DMS53 (cell line): ENCODE measurements at regions not wholly inside any gene's neighbourhood (a gene's known extent, or its start where the extent isn't known, plus 50 kb on each side); places are given as distances from the start of the nearest gene placed in this dataset.

Experiments
- DNase-seq: peaks from one replicate; lab custom pipeline; 2025; lab: John Stamatoyannopoulos, UW

DNA sequence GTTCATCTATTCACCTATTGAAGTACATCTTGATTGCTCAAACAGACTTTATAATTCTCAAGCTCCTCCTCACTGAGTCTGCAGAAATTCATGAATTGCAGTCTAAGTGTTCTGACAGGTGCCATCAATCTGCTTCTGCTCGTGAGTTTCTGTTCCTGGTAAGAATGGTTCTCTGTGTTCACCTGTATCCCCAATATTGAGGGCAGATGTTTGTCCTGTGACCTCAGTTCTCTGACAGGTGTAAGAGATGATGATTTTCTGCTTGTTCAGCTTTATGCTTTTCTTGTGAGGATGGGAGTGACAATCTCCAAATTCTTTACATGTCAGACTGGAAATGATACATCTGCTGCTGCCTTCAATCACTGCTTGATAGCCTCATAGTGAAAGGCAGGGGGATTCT, 736.9 kb upstream of the COBL start:
- DNase-seq, result no peak

DNA sequence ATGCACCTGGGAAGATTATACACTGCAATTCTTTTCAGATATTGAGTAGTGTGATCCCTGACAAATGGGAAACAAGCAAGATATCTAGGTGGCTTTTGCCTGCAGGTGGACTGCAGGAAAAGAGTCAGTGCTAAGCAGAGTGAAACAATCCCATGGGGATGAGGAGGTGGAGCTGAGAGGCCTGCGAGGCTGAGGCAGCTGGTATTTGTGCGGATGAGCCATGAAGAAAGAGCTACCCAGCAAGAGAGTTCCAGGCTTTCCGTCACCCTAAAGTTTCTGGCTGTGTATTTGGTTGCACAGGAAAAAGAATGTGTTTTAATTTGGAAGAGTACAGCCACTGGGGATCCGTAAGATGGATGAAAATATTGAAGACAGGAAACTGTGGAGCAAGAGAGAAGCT, 714.1 kb upstream of the COBL start:
- DNase-seq, result no peak

DNA sequence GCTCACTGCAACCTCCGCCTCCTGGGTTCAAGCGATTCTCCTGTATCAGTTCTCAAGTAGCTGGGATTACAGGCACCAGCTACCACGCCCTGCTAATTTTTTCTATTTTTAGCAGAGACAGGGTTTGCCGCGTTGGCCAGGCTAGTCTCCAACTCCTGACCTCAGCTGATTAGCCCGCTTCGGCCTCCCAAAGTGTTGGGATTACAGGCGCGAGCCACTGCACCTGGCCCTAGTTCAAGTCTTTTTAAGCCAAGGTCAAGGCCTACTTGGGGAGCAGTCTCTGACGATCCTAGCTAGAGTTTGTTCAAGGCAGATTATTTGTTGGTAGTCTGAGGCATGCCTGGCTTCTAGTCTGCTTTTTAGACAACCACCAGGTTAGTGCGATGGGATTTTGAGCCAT, 709.5 kb upstream of the COBL start:
- DNase-seq, result no peak

- no peak for DNase-seq
Measured at GRCh38 chr7:52021343-52021742, 704.7 kb upstream of the COBL start.

DNA sequence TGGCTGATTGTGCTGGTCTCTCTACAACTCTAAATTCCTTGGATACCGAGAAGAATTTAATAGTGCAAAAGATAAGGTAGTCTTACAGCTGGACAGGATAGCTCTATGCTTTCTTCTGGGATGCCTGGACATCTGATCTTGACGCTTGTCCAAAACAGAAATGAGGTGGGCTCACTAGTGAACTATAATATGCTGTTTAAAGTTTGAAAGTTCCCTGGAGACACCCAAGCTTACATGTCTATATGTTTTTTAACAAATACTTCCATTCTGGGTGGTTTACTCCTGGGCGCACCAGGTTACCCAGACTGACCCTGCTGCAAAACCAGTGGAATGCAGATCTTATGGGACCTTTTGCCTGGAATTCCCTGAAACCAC, 702.1 kb upstream of the COBL start:
- DNase-seq, result no peak

GRCh38 chr7:52017802-52018679, 701.4 kb upstream of the COBL start:
- DNase-seq, result peak; percentile 86

DNA sequence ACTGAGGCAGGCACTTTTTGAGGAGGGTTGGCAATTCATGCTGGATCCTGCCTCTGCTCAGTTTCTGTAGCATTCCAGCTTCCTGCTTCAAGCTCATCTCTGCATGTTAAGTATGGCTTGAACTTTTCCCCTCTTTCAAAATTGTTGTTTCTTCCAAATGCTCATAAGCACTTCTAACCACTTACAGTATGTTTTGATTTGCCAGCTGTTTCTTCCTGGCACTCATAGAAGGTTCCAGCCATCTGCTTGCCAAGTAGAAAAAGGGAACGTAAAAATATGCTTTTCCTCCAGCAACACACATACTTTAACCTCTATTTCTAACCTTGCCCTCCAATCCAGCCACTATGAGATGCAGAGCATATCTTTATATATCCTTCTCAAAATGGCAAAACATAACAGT, 692.6 kb upstream of the COBL start:
- DNase-seq, result no peak

- DNase-seq, result no peak
Measured at GRCh38 chr7:52006674-52007073, 690.1 kb upstream of the COBL start.

- no peak for DNase-seq
Measured at GRCh38 chr7:52005613-52006012, 689.0 kb upstream of the COBL start.

- DNase-seq, result no peak
Measured at GRCh38 chr7:51995596-51996179, 679.1 kb upstream of the COBL start.

DNA sequence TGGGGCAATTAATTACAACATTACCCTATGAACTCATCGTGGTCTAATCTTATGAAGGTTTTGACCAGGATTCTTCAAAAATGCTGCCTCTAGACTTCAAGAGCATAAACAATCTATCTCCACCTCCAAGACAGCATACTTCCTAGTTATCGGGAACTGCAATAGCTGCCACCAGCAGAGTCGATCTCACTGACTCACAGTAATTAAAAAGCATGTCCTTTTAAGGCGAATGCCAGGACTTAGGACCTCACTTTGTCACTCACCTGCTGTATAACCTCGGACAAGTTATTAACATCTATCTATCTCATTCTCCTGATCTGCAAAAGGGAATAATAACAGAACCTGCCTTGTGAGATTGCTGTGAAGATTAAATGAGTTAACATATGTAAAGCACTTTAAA, 666.0 kb upstream of the COBL start:
- no peak for DNase-seq

DNA sequence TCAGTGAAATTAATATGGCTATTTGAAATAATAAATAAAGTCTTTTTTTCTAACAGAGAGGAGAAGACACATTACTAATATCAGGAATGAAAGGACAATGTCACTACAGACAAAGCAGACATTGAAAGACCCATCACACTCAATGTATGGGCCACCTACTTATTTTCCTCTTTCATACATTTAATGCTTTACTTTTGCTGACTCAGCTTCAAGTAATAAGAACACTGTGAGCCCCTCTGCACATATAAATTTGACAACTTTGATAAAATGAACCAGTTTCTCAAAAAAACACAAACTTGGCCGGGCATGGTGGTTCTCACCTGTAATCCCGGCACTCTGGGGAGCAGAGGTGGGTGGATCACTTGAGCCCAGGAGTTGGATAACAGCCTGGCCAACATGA, 664.2 kb upstream of the COBL start:
- DNase-seq, result no peak

GRCh38 chr7:51980313-51980712, 663.7 kb upstream of the COBL start:
- no peak for DNase-seq

DNA sequence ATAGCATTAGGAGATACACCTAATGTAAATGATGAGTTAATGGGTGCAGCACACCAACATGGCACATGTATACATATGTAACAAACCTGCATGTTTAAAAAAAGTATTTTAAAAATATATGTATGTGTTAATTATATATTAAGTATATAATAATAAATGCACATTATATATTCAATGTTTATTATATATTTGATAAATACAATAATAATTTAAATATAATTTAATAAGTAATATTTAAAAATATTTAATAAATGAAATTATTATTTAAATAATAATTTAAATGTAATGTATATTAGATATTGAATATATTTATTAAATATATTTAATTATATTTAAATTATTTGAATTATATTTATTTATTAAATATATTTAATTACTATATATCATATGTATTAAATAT, 661.3 kb upstream of the COBL start:
- DNase-seq, result no peak

- DNase-seq, result no peak
Measured at GRCh38 chr7:51973939-51974338, 657.3 kb upstream of the COBL start.

DNA sequence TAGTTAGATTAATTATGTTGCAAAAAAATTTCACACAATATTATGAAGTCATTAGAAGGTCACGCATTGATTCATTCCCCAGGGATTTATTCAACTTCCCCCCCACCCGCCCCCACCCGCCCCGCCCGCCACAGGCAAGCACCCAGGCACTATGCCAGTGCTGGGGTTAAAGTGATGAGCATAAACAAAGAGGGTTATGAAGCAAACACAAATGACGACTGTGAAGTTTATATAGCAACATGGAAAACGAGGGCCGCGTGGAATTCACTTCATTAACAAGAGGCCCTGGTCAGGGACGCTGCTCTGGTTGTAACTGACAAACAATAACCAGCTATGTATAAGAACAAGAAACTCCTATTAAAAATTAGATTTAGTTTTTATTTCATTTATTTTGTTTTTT, 656.5 kb upstream of the COBL start:
- DNase-seq, result no peak

DNA sequence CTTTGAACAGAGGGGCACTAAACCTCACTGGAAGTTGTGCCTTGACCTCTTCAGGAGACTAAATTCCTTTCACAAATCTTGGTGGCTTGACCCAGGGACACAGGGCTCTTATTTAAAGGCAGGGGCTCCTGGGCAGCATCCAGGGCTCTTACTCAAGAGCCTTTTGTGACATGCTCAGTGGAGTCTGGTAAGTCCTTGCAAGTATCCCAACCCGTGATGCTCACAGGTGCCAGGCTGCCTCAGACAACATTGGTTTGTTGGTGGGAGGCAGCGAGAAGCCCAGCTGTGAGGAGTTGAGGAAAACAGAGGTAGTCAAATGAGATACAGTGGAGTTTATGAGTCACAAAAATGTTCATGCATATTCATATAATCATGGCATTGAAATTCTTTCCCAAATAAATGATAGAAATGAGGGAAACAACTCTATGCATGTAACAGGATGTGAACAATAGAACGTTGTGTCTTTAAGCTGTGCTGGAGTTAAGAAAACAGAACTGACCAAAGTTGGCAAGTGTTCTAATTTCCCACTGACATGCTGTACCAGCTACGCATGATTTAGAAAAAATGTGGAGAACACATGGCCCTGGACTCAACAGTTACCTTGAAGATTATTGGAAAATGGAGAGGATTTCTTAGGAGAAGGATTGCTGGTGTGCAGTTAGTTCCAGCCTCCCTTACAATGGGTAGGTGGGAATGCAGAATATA, 654.5 kb upstream of the COBL start:
- DNase-seq, result no peak

GRCh38 chr7:51968461-51968860, 651.9 kb upstream of the COBL start:
- no peak for DNase-seq

DNA sequence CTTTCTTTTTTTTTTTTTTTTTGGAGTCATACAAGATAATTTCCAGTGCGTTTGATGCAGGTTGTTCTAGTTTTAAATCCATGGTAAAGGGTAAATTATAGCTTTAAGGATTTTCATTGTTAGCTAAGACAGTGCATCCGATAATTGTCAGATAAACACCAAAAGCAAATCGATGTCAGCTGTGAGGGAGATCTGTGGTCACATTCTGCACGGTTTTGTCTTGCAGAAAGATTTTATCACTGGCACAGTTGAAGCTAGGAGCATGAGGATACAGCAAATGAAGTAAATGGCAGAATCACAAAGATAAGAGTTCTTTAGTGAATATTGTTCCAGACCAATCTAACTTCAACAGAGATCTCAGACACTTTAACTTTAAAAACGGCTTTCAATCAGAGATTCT, 648.8 kb upstream of the COBL start:
- no peak for DNase-seq

- no peak for DNase-seq
Measured at GRCh38 chr7:51961804-51962203, 645.2 kb upstream of the COBL start.

DNA sequence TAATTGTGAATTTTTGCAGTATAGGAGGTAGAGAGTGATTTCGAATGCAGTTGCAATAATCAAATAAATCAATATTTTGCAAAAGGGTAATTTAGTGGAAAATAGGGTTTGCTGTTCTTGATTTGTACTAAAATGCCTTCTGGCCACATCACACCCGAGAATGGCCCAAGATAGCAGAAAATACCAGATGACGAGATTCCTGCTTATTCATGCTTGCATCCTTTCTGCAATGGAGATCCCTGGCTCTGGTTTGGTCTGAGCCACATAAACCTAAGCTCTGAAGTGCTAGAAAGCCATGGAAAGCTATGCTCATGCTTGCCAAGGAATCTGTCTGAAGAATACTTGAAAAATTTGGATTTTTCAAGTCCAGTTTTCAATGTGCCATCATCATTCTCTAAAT, 634.2 kb upstream of the COBL start:
- DNase-seq, result peak; percentile 7

GRCh38 chr7:51949726-51950644, 633.4 kb upstream of the COBL start:
- peak; percentile 53 for DNase-seq
